SK-N-MC (cell line): ENCODE measurements at regions not wholly inside any gene's neighbourhood (a gene's known extent, or its start where the extent isn't known, plus 50 kb on each side); places are given as distances from the start of the nearest gene placed in this dataset.

Experiments
- FOXP2 ChIP-seq: optimal IDR thresholded peaks from 2 replicates; pipeline ENCODE3; 2011; ENCODE audit warnings: mild to moderate bottlenecking, moderate library complexity; ENCODE audit not compliant: insufficient read depth; ENCODE audit errors: extremely low read length, control extremely low read depth
- POLR2AphosphoS5 ChIP-seq: IDR thresholded peaks from 2 replicates; pipeline ENCODE4 v1.6.1; 2012; ENCODE audit warnings: mild to moderate bottlenecking, low read depth, low read length, borderline replicate concordance

DNA sequence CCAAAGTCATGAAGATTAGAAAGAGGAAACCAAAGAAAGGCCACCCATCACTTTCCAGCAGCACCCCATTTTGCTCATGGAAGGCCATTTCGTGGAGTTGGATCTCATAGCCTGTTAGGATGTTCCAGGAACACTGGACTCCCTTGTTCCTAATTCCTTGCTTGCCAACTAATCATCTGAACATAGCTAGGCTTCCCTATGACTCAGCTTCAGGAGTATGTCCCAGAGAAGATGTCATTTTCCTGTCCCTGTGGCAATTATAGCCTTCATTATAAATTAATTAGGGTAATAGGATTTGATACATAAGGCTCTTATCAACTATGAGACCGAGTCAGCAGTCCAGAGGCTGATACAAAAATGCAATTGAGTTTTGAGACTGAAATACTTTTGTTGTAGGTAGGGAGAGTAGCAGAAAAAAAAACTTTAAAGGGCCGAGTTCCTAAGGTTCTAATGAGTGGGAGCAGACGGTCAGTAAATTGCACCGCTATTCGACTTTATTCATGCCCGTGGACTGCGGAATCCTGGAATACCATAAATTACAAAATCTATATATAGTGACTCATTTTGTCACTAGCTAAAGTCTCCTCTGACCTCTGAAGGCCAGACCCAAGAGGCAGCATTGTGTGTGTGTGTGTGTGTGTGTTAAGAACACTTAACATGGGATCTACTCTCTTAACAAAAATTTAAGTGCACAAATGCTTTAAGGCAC lies 311.8 kb downstream of the FBXO15 start:
- TF ChIP-seq FOXP2 = no peak
- TF ChIP-seq POLR2AphosphoS5 = no peak
